ENCODE measurements at regions not wholly inside any gene's neighbourhood (a gene's known extent, or its start where the extent isn't known, plus 50 kb on each side); places are given as distances from the start of the nearest gene placed in this dataset.

- Histone ChIP-seq H3K4me3 (ENCODE audit: low read depth in 2 of 2, low read length in 1 of 2) (no peak overlapping the region), H3K27ac (ENCODE audit: low read depth in 2 of 2, low read length in 1 of 2) (no peak overlapping the region), H4K20me1 (ENCODE audit: insufficient read depth) (no peaks in the 10 kb centered on the region), H2AFZ (ENCODE audit: low read depth) (no peak overlapping the region), H3K9me2 (no peaks in the 10 kb centered on the region), H3K27me3 (ENCODE audit: insufficient read depth) (no peaks in the 10 kb centered on the region), H3K9me3 (no peaks in the 10 kb centered on the region), H3K9ac (no peak overlapping the region), H3F3A (replicated peaks; ENCODE audit: insufficient read depth) (no peaks in the 10 kb centered on the region), H3K79me2 (ENCODE audit: insufficient read depth) (no peaks in the 10 kb centered on the region), H3K4me2 (no peak overlapping the region), H3K36me3 (replicated peaks in 1 of 2; ENCODE audit: control insufficient read depth in 1 of 2, insufficient read depth in 2 of 2, low read length in 1 of 2) (no peaks in the 10 kb centered on the region), H3K4me1 (ENCODE audit: control insufficient read depth in 1 of 2, insufficient read depth in 2 of 2, low read depth in 1 of 2, low read length in 1 of 2) (no peaks in the 10 kb centered on the region)
- TF ChIP-seq MEF2A (IDR thresholded peaks at IDR 0.05; ENCODE audit: borderline replicate concordance, low read depth), result no peak
- no peak for TF ChIP-seq TCF12 (IDR thresholded peaks at IDR 0.05)
- TF ChIP-seq FOSL2 (IDR thresholded peaks at IDR 0.05; ENCODE audit: borderline replicate concordance, low read depth), result no peak
- no peak for TF ChIP-seq ELF1 (IDR thresholded peaks at IDR 0.05)
- TF ChIP-seq MXI1 (IDR thresholded peaks at IDR 0.05; ENCODE audit: low read depth, low read length), result no peak
- no peak for TF ChIP-seq NRF1 (IDR thresholded peaks at IDR 0.05; ENCODE audit: low read depth, low read length)
- no peak for TF ChIP-seq EP300 (IDR thresholded peaks at IDR 0.05; ENCODE audit: borderline replicate concordance in 1 of 2, low read depth in 1 of 2, low read length in 1 of 2)
- TF ChIP-seq POLR2AphosphoS5 (IDR thresholded peaks at IDR 0.05; ENCODE audit: low read depth, low read length), result no peak
- TF ChIP-seq RFX5 (IDR thresholded peaks at IDR 0.05; ENCODE audit: low read length), result no peak
- TF ChIP-seq GATA2 (CRISPR knock-in tag; IDR thresholded peaks at IDR 0.05), result no peak
- no peak for TF ChIP-seq FOXJ3 (CRISPR knock-in tag; IDR thresholded peaks at IDR 0.05)
- no peak for TF ChIP-seq REST (IDR thresholded peaks at IDR 0.05; ENCODE audit: low read depth, low read length)
- TF ChIP-seq TEAD4 (IDR thresholded peaks at IDR 0.05; ENCODE audit: borderline replicate concordance, insufficient read depth), result no peak
- no peak for TF ChIP-seq FOXM1 (IDR thresholded peaks at IDR 0.05; ENCODE audit: low read depth)
- WGBS (ENCODE audit: low lambda C conversion rate), result 0% methylated on average over 1 of the region's 1 CpG
- POLR2A ChIA-PET, result no interaction called here
- no peak for DNase-seq
- CTCF ChIA-PET, result interaction anchor here (0.8 to 1.2 kb wide), 2 partner anchors 63 to 136 kb away, joined by 3 read pairs; no protein-coding TSS in a partner anchor
These were observed 169.3 kb upstream of the ETV3 start for GRCh38 chr1:157307491-157307890.

GRCh38 chr1:157306896-157307295 lies 168.7 kb upstream of the ETV3 start:
- WGBS (ENCODE audit: low lambda C conversion rate), result 0% methylated on average over 3 of the region's 3 CpGs
- no peaks in the 10 kb centered on the region for H3K79me2 ChIP-seq (ENCODE audit: insufficient read depth)
- no peaks in the 10 kb centered on the region for H3K9me3 ChIP-seq
- H3K4me2 ChIP-seq, result no peak overlapping the region
- no peak overlapping the region for H3K27ac ChIP-seq (ENCODE audit: low read depth in 2 of 2, low read length in 1 of 2)
- ChIA-PET POLR2A (no interaction called here), CTCF (interaction anchor here (1.2 kb wide), 1 partner anchor 135 kb away, joined by 3 read pairs; no protein-coding TSS in a partner anchor)
- no peak overlapping the region for H3K4me3 ChIP-seq (ENCODE audit: low read depth in 2 of 2, low read length in 1 of 2)
- H4K20me1 ChIP-seq (ENCODE audit: insufficient read depth), result no peaks in the 10 kb centered on the region
- H3K36me3 ChIP-seq (replicated peaks in 1 of 2; ENCODE audit: control insufficient read depth in 1 of 2, insufficient read depth in 2 of 2, low read length in 1 of 2), result no peaks in the 10 kb centered on the region
- no peak overlapping the region for H2AFZ ChIP-seq (ENCODE audit: low read depth)
- no peak for DNase-seq
- TF ChIP-seq, protein P1, sequence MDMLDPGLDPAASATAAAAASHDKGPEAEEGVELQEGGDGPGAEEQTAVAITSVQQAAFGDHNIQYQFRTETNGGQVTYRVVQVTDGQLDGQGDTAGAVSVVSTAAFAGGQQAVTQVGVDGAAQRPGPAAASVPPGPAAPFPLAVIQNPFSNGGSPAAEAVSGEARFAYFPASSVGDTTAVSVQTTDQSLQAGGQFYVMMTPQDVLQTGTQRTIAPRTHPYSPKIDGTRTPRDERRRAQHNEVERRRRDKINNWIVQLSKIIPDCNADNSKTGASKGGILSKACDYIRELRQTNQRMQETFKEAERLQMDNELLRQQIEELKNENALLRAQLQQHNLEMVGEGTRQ (IDR thresholded peaks at IDR 0.05; ENCODE audit: borderline replicate concordance, low read depth, low read length), result no peak
- TF ChIP-seq RXRA (IDR thresholded peaks at IDR 0.05; ENCODE audit: borderline replicate concordance, low read depth) (no peak), SIN3A (IDR thresholded peaks at IDR 0.05; ENCODE audit: borderline replicate concordance, low read depth, low read length) (no peak), TAF1 (IDR thresholded peaks at IDR 0.05; ENCODE audit: borderline replicate concordance, low read depth, low read length) (no peak), NRF1 (IDR thresholded peaks at IDR 0.05; ENCODE audit: low read depth, low read length) (no peak), FOSL2 (IDR thresholded peaks at IDR 0.05; ENCODE audit: borderline replicate concordance, low read depth) (no peak)
- TF ChIP-seq, protein P2, sequence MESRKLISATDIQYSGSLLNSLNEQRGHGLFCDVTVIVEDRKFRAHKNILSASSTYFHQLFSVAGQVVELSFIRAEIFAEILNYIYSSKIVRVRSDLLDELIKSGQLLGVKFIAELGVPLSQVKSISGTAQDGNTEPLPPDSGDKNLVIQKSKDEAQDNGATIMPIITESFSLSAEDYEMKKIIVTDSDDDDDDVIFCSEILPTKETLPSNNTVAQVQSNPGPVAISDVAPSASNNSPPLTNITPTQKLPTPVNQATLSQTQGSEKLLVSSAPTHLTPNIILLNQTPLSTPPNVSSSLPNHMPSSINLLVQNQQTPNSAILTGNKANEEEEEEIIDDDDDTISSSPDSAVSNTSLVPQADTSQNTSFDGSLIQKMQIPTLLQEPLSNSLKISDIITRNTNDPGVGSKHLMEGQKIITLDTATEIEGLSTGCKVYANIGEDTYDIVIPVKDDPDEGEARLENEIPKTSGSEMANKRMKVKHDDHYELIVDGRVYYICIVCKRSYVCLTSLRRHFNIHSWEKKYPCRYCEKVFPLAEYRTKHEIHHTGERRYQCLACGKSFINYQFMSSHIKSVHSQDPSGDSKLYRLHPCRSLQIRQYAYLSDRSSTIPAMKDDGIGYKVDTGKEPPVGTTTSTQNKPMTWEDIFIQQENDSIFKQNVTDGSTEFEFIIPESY (IDR thresholded peaks at IDR 0.05; ENCODE audit: borderline replicate concordance, low read depth), result no peak
- no peaks in the 10 kb centered on the region for H3F3A ChIP-seq (replicated peaks; ENCODE audit: insufficient read depth)
- no peak overlapping the region for H3K9ac ChIP-seq
- no peaks in the 10 kb centered on the region for H3K27me3 ChIP-seq (ENCODE audit: insufficient read depth)
- H3K4me1 ChIP-seq (ENCODE audit: control insufficient read depth in 1 of 2, insufficient read depth in 2 of 2, low read depth in 1 of 2, low read length in 1 of 2), result no peaks in the 10 kb centered on the region
- H3K9me2 ChIP-seq, result no peaks in the 10 kb centered on the region

Measured in SK-N-SH (cell line).